ENCODE measurements at regions not wholly inside any gene's neighbourhood (a gene's known extent, or its start where the extent isn't known, plus 50 kb on each side); places are given as distances from the start of the nearest gene placed in this dataset.

- DNase-seq: no peak
- no peak overlapping the region for H3K27ac Mint-ChIP-seq
- peak overlapping the region in 1 of 8 donors; percentile 36 for H3K4me3 Mint-ChIP-seq
- ATAC-seq (ENCODE audit: low read depth in 2 of 2): no peak
- peaks cover 4 to 24% (median 20%) of the 10 kb centered on the region in 3 donors for H3K4me1 Mint-ChIP-seq
- H3K27me3 Mint-ChIP-seq: peaks cover 55 to 78% (median 72%) of the 10 kb centered on the region in 3 donors
- no peaks in the 10 kb centered on the region for H3K36me3 Mint-ChIP-seq
- H3K9me3 Mint-ChIP-seq: no peaks in the 10 kb centered on the region
Observed at GRCh38 chr12:54128416-54128815, 60.4 kb downstream of the SMUG1 start.

GRCh38 chr12:54129028-54129903, 59.5 kb downstream of the SMUG1 start:
- no peaks in the 10 kb centered on the region for H3K9me3 Mint-ChIP-seq
- no peak for DNase-seq
- peaks cover 4 to 23% (median 20%) of the 10 kb centered on the region in 3 donors for H3K4me1 Mint-ChIP-seq
- peak overlapping the region in 1 of 8 donors; percentile 17 for H3K4me3 Mint-ChIP-seq
- no peak overlapping the region for H3K27ac Mint-ChIP-seq
- ATAC-seq (ENCODE audit: low read depth in 2 of 2): no peak
- H3K27me3 Mint-ChIP-seq: peaks cover 57 to 82% (median 72%) of the 10 kb centered on the region in 3 donors
- H3K36me3 Mint-ChIP-seq: no peaks in the 10 kb centered on the region

Measured in naive B cell (primary cell).